ENCODE measurements at regions not wholly inside any gene's neighbourhood (a gene's known extent, or its start where the extent isn't known, plus 50 kb on each side); places are given as distances from the start of the nearest gene placed in this dataset.

GRCh38 chr12:89177802-89178395, 174.4 kb downstream of the DUSP6 start:
- H3K4me1 ChIP-seq = no peaks in the 10 kb centered on the region
- intact Hi-C loops (cut with DNase I; ENCODE audit: low total_unique reads) = no loop called here
- H3K4me3 ChIP-seq = no peak overlapping the region
- no peak for TF ChIP-seq POLR2A (IDR thresholded peaks at IDR 0.05)
- no peak for TF ChIP-seq CTCF (IDR thresholded peaks at IDR 0.05)
- no peak overlapping the region for H3K27ac ChIP-seq
- no peaks in the 10 kb centered on the region for H3K9me3 ChIP-seq
- no peaks in the 10 kb centered on the region for H3K27me3 ChIP-seq
- no peak for DNase-seq
- H3K36me3 ChIP-seq = no peaks in the 10 kb centered on the region

- intact Hi-C loops (cut with DNase I; ENCODE audit: low total_unique reads) = no loop called here
- H3K27me3 ChIP-seq = no peaks in the 10 kb centered on the region
- H3K4me3 ChIP-seq = no peak overlapping the region
- no peaks in the 10 kb centered on the region for H3K36me3 ChIP-seq
- no peak overlapping the region for H3K27ac ChIP-seq
- TF ChIP-seq CTCF (IDR thresholded peaks at IDR 0.05) (no peak), POLR2A (IDR thresholded peaks at IDR 0.05) (no peak)
- DNase-seq = no peak
- no peaks in the 10 kb centered on the region for H3K4me1 ChIP-seq
- no peaks in the 10 kb centered on the region for H3K9me3 ChIP-seq
These were observed 175.6 kb downstream of the DUSP6 start for GRCh38 chr12:89176676-89177075.

- TF ChIP-seq POLR2A (IDR thresholded peaks at IDR 0.05) (no peak), CTCF (IDR thresholded peaks at IDR 0.05) (no peak)
- Histone ChIP-seq H3K27me3 (no peaks in the 10 kb centered on the region), H3K36me3 (no peaks in the 10 kb centered on the region)
These were observed 178.6 kb downstream of the DUSP6 start for GRCh38 chr12:89173678-89174077.

GRCh38 chr12:89173096-89173495, 179.2 kb downstream of the DUSP6 start:
- no peaks in the 10 kb centered on the region for H3K36me3 ChIP-seq
- H3K9me3 ChIP-seq = no peaks in the 10 kb centered on the region
- H3K27me3 ChIP-seq = no peaks in the 10 kb centered on the region
- no peaks in the 10 kb centered on the region for H3K4me1 ChIP-seq
- intact Hi-C loops (cut with DNase I; ENCODE audit: low total_unique reads) = no loop called here
- no peak overlapping the region for H3K4me3 ChIP-seq
- DNase-seq = no peak
- H3K27ac ChIP-seq = no peak overlapping the region
- TF ChIP-seq CTCF (IDR thresholded peaks at IDR 0.05) = no peak
- TF ChIP-seq POLR2A (IDR thresholded peaks at IDR 0.05) = no peak

More at GRCh38 chr12:89173678-89174077, 178.6 kb downstream of the DUSP6 start:
- Histone ChIP-seq H3K4me3 (no peak overlapping the region), H3K9me3 (no peaks in the 10 kb centered on the region), H3K4me1 (no peaks in the 10 kb centered on the region), H3K27ac (no peak overlapping the region)
- intact Hi-C loops (cut with DNase I; ENCODE audit: low total_unique reads) = no loop called here
- no peak for DNase-seq

GRCh38 chr12:89172224-89172623, 180.1 kb downstream of the DUSP6 start:
- intact Hi-C loops (cut with DNase I; ENCODE audit: low total_unique reads) = no loop called here
- no peak for DNase-seq
- Histone ChIP-seq H3K4me3 (no peak overlapping the region), H3K27ac (no peak overlapping the region), H3K4me1 (no peaks in the 10 kb centered on the region), H3K27me3 (no peaks in the 10 kb centered on the region), H3K9me3 (no peaks in the 10 kb centered on the region), H3K36me3 (no peaks in the 10 kb centered on the region)
- TF ChIP-seq POLR2A (IDR thresholded peaks at IDR 0.05) = no peak
- TF ChIP-seq CTCF (IDR thresholded peaks at IDR 0.05) = no peak
